Activated CD4-positive, alpha-beta memory T cell treated with anti-CD3 and anti-CD28 coated beads, Interleukin-2, amount 10 ng/mL, durations not matched to agents 7 days and 5 days (primary cell): ENCODE measurements at regions not wholly inside any gene's neighbourhood (a gene's known extent, or its start where the extent isn't known, plus 50 kb on each side); places are given as distances from the start of the nearest gene placed in this dataset.
"Not testable (repeated sequence)": the region's sequence is repeated elsewhere in the genome, so short reads cannot be mapped to it uniquely, and the experiment has no call there.

Experiments used
- CTCF ChIA-PET: fragments of 350-600 bp; sonication (Branson Sonifier 250); formaldehyde crosslinking; loops from one replicate; lab custom pipeline; 2021; ENCODE audit warnings: antibody characterized with exemption, inconsistent platforms; lab: Charles Lee
- POLR2A ChIA-PET: fragments of 350-600 bp; sonication (Branson Sonifier 250); formaldehyde crosslinking; loops from one replicate; lab custom pipeline; 2021; ENCODE audit warnings: antibody characterized with exemption; lab: Charles Lee
- DNase-seq: peaks from one replicate; pipeline ENCODE4 v3.0.0-alpha.2; 2020
- H3K27ac Mint-ChIP-seq: one replicate; pipeline ENCODE4 v1.8.0; 2021; ENCODE audit warnings: mild to moderate bottlenecking, mixed read lengths
- H3K27me3 Mint-ChIP-seq: one replicate; pipeline ENCODE4 v1.8.0; 2021; ENCODE audit warnings: mixed read lengths
- H3K36me3 Mint-ChIP-seq: one replicate; pipeline ENCODE4 v1.8.0; 2021; ENCODE audit warnings: low read depth, mixed read lengths
- H3K4me1 Mint-ChIP-seq: one replicate; pipeline ENCODE4 v1.8.0; 2021; ENCODE audit warnings: mixed read lengths
- H3K4me3 Mint-ChIP-seq: one replicate; pipeline ENCODE4 v1.8.0; 2021; ENCODE audit warnings: mild to moderate bottlenecking, mixed read lengths
- H3K9me3 Mint-ChIP-seq: one replicate; pipeline ENCODE4 v1.8.0; 2021; ENCODE audit warnings: mixed read lengths

DNA sequence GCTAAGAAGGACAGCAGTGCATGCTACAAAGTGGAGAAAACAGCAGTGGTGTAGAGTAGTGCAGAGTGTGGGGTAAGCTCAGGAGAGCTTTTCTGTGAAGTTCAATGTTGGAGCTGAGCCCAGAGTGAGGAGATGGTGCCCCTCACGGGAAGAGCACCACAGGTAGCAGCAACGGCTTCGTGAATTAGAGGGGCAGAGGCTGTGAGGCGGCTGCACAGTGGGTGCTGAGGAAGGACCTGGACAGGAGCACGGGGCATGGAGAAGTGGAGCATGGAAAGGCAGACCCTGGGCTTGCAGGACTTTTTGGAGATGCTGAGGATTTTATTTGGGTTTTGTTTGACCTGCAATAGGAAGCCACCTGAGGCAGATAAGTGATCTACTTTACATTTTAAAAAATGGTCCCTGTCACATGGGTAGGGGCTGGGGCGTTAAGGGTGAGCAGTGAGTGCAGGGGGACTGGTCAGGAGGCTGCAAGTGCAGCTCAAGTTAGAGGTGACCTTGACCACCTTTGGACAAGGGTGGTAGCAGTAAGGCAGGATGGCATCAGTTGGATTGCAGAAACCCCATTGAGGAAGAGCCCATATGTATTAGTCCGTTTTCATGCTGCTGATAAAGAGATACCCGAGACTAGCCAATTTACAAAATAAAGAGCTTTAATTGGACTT is 85.0 kb downstream of the MYCN start:
- H3K4me1 Mint-ChIP-seq = no peaks in the 10 kb centered on the region
- H3K4me3 Mint-ChIP-seq = no peak overlapping the region
- DNase-seq = no peak
- CTCF ChIA-PET = no interaction called here
- no peaks in the 10 kb centered on the region for H3K36me3 Mint-ChIP-seq
- H3K9me3 Mint-ChIP-seq = no peaks in the 10 kb centered on the region
- H3K27me3 Mint-ChIP-seq = no peaks in the 10 kb centered on the region
- H3K27ac Mint-ChIP-seq = no peak overlapping the region
- POLR2A ChIA-PET = interaction anchor here (0.5 kb wide), 1 partner anchor 411 kb away, joined by 3 read pairs; no protein-coding TSS in a partner anchor

DNA sequence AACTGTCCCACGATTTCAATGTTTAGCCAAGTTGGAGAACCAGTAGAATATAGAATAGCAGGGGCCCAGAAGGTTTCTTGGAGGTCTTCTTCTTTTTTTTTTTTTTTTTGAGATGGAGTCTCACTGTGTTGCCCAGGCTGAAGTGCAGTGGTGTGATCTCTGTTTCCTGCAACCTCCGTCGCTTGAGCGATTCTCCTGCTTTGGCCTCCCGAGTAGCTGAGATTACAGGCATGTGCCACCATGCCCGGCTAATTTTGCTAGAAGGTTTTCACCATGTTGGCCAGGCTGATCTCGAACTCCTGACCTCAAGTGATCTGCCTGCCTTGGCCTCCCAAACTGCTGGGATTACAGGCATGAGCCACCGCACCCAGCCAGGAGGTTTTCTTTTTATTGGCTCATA is 84.3 kb downstream of the MYCN start:
- CTCF ChIA-PET, H3K9me3 Mint-ChIP-seq, H3K27me3 Mint-ChIP-seq, H3K4me1 Mint-ChIP-seq, H3K27ac Mint-ChIP-seq, DNase-seq, H3K4me3 Mint-ChIP-seq, H3K36me3 Mint-ChIP-seq: not testable (repeated sequence)
- POLR2A ChIA-PET = interaction anchor here (0.5 kb wide), 1 partner anchor 410 kb away, joined by 3 read pairs; no protein-coding TSS in a partner anchor

DNA sequence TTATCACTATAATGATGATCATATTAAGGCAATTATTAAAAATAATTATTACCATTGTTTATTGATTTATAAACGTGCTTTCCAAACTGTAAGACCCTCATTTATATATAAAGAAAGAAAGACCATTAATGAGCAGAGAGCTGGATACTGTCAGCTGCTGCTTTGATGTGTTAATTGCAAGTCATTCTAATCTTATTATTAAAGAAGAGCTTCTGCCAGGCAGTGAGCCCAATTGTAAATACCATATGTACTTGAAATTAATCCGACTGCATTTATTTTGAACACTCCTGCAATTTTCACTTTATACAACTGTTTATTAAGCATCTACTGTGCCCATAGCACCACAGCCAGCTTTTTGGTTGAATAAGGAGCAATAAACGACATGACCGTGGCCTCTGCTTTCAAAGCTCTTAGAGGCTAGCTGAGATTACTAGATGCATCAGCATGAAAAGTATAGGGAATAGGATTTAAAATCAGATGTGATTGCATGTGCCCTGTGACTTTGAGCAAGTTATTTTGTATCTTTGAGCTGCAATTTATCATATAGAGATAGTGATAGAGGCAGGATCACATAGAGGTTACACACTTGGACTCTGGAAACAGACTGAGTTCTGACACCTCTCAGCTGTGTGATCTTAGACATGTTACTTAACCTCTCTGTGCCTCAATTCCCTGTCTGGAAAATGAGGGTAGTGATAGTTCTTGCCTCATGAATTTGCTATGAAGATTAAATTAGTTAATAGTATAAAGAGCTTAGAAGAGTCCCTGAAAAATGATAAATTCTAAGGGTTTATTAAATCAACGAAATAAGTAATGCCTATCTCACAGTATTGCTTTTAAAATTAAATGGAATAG is 83.4 kb downstream of the MYCN start:
- no peak overlapping the region for H3K27ac Mint-ChIP-seq
- H3K4me3 Mint-ChIP-seq = no peak overlapping the region
- H3K9me3 Mint-ChIP-seq = no peaks in the 10 kb centered on the region
- POLR2A ChIA-PET = no interaction called here
- no peaks in the 10 kb centered on the region for H3K36me3 Mint-ChIP-seq
- H3K27me3 Mint-ChIP-seq = no peaks in the 10 kb centered on the region
- H3K4me1 Mint-ChIP-seq = no peaks in the 10 kb centered on the region
- no peak for DNase-seq
- CTCF ChIA-PET = interaction anchor here (0.6 kb wide), 1 partner anchor 84 kb away, joined by 3 read pairs; no protein-coding TSS in a partner anchor

DNA sequence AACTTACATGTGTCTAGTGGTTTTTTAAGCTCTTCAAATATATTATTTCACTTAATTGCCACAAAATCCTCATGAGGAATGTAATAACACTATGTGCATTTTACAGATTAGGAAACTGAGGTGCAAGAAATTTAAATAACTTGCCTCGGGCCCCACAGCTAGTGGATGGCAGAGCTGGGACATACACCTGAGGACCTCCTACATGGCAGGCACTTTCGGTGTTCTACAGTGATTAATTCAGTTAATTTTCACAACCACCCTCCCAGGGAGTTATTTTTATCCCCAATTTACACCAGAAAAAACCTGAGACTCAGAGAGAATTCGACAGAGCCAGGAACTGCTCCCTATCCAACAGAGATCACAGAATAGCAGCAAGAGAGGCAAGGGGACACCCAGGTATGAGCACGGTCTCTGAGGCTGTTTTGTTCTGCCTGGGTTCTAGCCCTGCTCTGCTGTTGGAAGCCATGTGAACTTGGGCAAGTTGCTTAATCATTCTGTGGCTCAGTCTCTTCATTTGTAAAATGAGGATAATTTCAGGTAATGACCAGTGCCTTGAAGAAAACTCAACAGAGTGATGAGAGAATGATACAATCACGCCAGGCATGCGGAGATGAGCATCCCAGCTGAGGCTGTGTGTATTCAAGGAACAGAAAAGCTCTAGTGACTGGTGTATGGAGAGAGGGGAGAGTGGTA is 82.3 kb downstream of the MYCN start:
- ChIA-PET CTCF (no interaction called here), POLR2A (no interaction called here)
- Mint-ChIP-seq H3K9me3 (no peaks in the 10 kb centered on the region), H3K36me3 (no peaks in the 10 kb centered on the region), H3K27ac (no peak overlapping the region), H3K4me3 (no peak overlapping the region), H3K27me3 (no peaks in the 10 kb centered on the region), H3K4me1 (no peaks in the 10 kb centered on the region)
- no peak for DNase-seq

DNA sequence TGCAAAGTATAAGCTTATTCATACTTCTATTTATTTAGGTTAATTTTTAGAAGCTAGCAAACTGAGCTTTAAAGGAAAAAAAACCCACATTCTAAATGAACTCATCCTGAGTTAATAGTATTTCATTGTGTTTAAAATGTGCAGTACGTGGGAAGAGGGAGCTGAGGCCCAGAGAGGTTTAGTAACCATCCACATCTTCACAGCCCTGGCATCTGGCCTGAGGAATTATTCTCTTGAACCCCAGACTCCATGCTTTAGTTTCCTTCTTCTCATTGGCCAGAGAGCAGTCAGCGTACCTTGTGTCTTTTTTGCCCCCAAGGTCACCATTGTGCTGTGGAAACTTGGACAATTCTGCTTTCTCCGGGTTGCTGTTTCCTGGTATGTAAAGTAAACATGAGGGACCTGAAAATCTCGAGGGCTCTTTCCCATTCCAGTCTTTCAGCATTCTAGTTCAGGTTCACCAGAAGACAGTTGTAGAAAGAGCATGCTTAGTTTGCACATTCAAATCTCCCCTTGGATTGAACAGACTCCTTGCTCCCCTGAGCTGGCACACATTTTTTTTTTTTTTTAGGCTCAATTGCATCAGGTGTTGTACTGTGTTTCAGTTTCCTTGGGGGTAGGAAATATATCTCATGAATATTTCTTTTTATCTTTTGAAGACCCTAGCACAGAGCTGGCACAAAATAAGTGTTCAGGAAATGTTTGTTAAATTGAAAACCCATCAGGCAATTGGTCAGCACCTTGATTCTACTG is 81.4 kb downstream of the MYCN start:
- CTCF ChIA-PET = no interaction called here
- Mint-ChIP-seq H3K9me3 (no peaks in the 10 kb centered on the region), H3K27ac (no peak overlapping the region), H3K4me3 (no peak overlapping the region), H3K27me3 (no peaks in the 10 kb centered on the region), H3K4me1 (no peaks in the 10 kb centered on the region), H3K36me3 (no peaks in the 10 kb centered on the region)
- POLR2A ChIA-PET = no interaction called here
- DNase-seq = no peak

DNA sequence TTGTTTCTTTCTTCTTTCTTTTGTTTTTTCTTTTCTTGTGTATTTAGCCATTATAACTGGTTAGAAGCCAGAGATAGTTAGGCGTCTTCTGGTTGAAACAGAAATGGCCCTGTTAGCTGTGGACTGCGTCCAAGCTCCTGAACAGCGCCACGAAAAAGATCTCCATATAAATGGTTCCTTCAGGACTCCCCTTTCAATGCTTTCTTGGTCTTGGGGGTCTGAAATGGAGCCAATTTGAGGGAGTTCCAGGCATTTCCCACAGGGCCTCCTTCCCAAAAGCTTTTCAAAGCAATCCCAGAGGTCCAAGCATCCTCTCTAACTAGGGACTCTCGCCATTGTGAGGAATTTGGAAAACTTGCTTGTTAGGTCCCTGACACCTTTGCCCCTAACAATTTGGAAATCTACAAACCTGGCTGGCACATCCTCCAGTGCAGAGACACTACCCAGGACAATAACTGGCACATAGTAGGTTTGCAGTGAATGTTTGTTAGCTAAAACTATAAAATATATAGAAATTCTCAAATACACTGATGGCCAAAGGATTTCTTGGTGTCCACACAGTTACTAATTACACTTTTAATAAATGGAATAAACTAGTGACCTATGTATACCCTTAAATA is 80.1 kb downstream of the MYCN start:
- ChIA-PET CTCF (no interaction called here), POLR2A (no interaction called here)
- no peak for DNase-seq
- no peaks in the 10 kb centered on the region for H3K4me1 Mint-ChIP-seq
- H3K27ac Mint-ChIP-seq = no peak overlapping the region
- H3K4me3 Mint-ChIP-seq = no peak overlapping the region
- H3K36me3 Mint-ChIP-seq = no peaks in the 10 kb centered on the region
- no peaks in the 10 kb centered on the region for H3K9me3 Mint-ChIP-seq
- no peaks in the 10 kb centered on the region for H3K27me3 Mint-ChIP-seq

DNA sequence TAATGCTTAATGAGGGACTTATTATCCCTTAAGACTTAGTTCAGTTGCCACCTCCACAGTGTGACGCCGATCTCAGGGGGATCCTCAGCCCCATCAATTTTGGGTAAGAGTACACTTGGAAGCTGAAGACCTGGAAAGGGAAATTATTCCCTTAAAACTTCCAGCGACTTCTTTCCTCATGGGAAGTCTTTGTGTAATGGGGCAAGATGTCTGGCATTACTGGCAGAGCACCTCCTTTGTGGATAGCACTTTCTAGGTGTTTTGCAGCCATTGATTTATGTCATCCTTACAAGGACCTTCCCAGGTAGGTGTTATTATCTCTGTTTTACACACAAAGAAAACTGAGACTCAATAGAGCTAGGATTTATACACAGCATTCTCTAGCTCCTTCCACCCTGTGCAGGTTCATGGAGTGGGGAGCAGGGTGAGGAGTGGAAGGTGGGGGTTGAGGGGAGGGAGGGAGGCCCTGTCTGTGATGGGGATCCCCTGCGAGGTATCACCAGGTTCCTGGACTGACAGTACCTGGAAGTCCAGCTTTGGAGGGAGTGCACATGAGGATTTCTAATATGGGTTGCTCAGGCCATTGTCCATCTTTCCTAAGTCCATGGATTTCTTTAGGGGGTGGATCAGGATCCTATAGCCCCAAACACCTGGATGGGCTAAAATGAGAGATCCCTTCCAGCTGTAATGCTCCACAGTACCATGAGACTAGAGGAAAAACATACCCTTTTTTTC is 79.4 kb downstream of the MYCN start:
- Mint-ChIP-seq H3K9me3 (no peaks in the 10 kb centered on the region), H3K4me3 (no peak overlapping the region), H3K27me3 (peaks cover 3% of the 10 kb centered on the region), H3K4me1 (no peaks in the 10 kb centered on the region), H3K27ac (no peak overlapping the region), H3K36me3 (no peaks in the 10 kb centered on the region)
- ChIA-PET POLR2A (no interaction called here), CTCF (no interaction called here)
- DNase-seq = no peak

DNA sequence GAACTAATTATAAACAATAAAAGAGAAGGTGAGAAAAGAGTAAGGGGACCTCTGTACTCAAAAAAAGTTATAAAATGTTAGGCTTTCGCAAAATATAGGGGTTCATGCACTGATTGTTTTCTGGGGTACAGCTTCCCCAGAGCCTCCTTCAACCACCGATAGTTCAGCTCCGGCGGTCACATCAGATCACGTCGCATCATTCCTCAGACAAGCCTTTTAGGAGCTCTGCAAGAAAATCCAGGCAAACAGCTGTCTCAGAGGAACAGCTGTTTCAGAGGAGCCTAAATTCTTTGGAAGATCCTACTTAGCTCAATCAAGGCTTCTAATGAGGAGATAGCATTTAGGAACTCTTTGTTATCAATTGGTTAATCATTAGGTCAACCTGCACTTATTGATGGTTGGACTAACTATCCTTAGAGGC is 78.7 kb downstream of the MYCN start:
- POLR2A ChIA-PET = no interaction called here
- no peak overlapping the region for H3K4me3 Mint-ChIP-seq
- H3K36me3 Mint-ChIP-seq = no peaks in the 10 kb centered on the region
- no peaks in the 10 kb centered on the region for H3K4me1 Mint-ChIP-seq
- H3K27me3 Mint-ChIP-seq = peaks cover 8% of the 10 kb centered on the region
- H3K27ac Mint-ChIP-seq = no peak overlapping the region
- no peak for DNase-seq
- no peaks in the 10 kb centered on the region for H3K9me3 Mint-ChIP-seq
- CTCF ChIA-PET = no interaction called here

DNA sequence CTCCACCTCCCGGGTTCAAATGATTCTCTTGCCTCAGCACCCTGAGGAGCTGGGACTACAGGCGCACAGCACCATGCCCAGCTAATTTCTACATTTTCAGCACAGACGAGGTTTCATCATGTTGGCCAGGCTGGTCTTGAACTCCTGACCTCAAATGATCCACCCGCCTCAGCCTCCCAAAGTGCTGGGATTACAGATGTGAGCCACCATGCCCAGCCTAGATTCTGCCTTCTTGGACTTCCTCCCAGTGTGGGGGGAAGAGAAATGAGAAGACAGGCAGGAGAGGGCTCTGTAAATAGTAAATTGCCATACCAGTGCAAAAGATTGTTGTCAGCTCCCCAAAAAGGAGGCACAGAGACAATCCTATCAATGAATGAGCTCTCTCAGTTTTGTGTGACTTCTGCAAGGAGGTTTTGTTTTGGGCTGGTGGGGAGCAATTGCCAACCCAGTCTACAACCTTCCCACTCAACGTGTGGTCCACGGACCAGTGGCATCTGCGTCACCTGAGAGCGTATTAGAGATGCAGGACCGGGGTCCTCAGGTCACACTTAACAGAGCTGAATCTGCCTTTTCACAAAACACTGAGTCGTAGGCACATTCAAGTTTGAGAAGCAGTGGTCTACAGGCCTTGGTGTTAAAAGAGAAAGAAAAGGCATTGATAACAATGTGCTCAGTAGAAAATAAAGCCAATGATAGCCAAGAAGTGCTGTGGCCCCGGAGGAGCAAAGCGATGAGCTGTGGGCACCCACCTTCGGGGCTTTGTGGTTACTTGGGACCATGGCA is 78.1 kb downstream of the MYCN start:
- POLR2A ChIA-PET = no interaction called here
- H3K4me3 Mint-ChIP-seq = no peak overlapping the region
- H3K4me1 Mint-ChIP-seq = no peaks in the 10 kb centered on the region
- H3K36me3 Mint-ChIP-seq = no peaks in the 10 kb centered on the region
- no peaks in the 10 kb centered on the region for H3K9me3 Mint-ChIP-seq
- H3K27ac Mint-ChIP-seq = no peak overlapping the region
- peaks cover 12% of the 10 kb centered on the region for H3K27me3 Mint-ChIP-seq
- CTCF ChIA-PET = no interaction called here
- no peak for DNase-seq

DNA sequence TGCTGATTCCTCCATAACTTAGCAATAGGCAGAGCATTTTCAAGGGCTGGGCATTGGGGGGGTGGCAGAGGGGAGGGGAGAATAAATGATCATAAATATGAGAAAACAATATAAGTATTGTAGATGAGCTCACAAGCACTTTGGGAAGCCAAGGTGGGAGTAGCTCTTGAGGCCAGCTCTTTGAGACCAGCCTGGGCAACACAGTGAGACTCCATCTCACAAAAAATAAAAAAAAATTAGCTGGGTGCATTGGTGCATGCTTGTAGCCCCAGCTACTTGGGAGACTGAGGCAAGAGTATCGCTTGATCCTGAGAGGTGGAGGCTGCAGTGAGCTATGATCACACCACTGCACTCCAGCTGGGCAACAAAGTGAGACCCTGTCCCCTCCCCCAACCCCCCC is 75.9 kb downstream of the MYCN start:
- no peak overlapping the region for H3K27ac Mint-ChIP-seq
- ChIA-PET CTCF (no interaction called here), POLR2A (no interaction called here)
- H3K4me1 Mint-ChIP-seq = no peaks in the 10 kb centered on the region
- H3K4me3 Mint-ChIP-seq = no peak overlapping the region
- H3K9me3 Mint-ChIP-seq = no peaks in the 10 kb centered on the region
- peaks cover 18% of the 10 kb centered on the region for H3K27me3 Mint-ChIP-seq
- DNase-seq = no peak
- H3K36me3 Mint-ChIP-seq = no peaks in the 10 kb centered on the region

DNA sequence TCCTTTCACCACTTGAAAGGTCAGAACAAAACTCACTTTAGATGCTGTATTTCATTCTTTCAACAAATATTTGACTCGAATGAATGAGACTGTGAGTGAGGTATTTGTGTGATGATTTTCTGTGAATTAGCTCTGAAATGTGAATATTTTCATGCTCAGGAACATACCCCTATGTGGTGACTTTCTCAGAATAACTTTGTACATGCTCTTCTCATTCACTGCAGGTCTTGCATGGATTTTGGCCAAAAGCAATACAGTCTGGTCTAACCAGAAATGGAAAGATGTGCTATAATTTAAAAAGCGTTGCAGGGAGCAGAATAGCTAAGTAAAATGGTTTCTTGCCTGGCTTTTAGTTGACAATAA is 75.5 kb downstream of the MYCN start:
- Mint-ChIP-seq H3K27ac (no peak overlapping the region), H3K36me3 (no peaks in the 10 kb centered on the region), H3K27me3 (peaks cover 18% of the 10 kb centered on the region), H3K9me3 (no peaks in the 10 kb centered on the region), H3K4me3 (no peak overlapping the region), H3K4me1 (no peaks in the 10 kb centered on the region)
- ChIA-PET CTCF (no interaction called here), POLR2A (no interaction called here)
- no peak for DNase-seq
